IPS-20b (cell line): ENCODE measurements at regions not wholly inside any gene's neighbourhood (a gene's known extent, or its start where the extent isn't known, plus 50 kb on each side); places are given as distances from the start of the nearest gene placed in this dataset.

Experiments
- H3K27ac ChIP-seq: one replicate; pipeline ENCODE4 v1.5.1; 2013; ENCODE audit warnings: low read length
- H3K27me3 ChIP-seq: 2 replicates; pipeline ENCODE4 v1.6.1; 2013; ENCODE audit warnings: mild to moderate bottlenecking, low read length, inconsistent platforms; ENCODE audit not compliant: insufficient read depth
- H3K36me3 ChIP-seq: 2 replicates; pipeline ENCODE4 v1.6.1; 2013; ENCODE audit warnings: low read depth, mild to moderate bottlenecking, inconsistent platforms, low read length, moderate library complexity; ENCODE audit not compliant: insufficient read depth
- H3K4me1 ChIP-seq: 2 replicates; pipeline ENCODE4 v1.6.1; 2013; ENCODE audit warnings: mild to moderate bottlenecking, control low read depth, inconsistent platforms, low read length, moderate library complexity; ENCODE audit not compliant: insufficient read depth
- H3K4me3 ChIP-seq: 2 replicates; pipeline ENCODE4 v1.5.1; 2013; ENCODE audit warnings: mild to moderate bottlenecking, low read length, inconsistent platforms
- H3K9ac ChIP-seq: 2 replicates; pipeline ENCODE4 v1.6.1; 2013; ENCODE audit warnings: low read depth, mild to moderate bottlenecking, inconsistent platforms, low read length, moderate library complexity
- H3K9me3 ChIP-seq: 2 replicates; pipeline ENCODE4 v1.6.1; 2013; ENCODE audit warnings: mild to moderate bottlenecking, low read depth, low read length, inconsistent platforms; ENCODE audit not compliant: insufficient read depth

DNA sequence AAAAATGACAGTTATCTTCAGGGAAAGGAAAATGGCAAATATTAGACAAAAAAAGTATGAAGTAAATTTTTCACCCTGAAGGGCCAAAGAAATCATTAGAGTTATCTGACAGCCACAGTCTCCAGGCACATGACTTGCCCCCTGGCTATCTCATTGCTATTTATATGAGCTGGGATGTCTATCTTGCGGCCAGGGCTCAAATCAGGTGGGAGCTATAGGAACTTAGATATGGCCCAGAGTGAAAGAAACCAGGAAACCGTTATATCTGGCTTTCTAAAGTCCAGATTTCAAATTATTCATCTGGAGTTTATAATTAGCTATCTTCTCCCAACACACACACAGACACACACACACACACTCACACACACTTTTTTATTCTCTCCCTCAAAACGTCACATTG, 135.3 kb upstream of the EEF1E1 start:
- Histone ChIP-seq H3K9ac (no peak overlapping the region), H3K4me1 (peaks cover 8% of the 10 kb centered on the region), H3K9me3 (no peaks in the 10 kb centered on the region), H3K27me3 (peaks cover 6% of the 10 kb centered on the region; the same call in 1 of the 2 replicates), H3K36me3 (no peaks in the 10 kb centered on the region), H3K4me3 (no peak overlapping the region), H3K27ac (no peak overlapping the region)

DNA sequence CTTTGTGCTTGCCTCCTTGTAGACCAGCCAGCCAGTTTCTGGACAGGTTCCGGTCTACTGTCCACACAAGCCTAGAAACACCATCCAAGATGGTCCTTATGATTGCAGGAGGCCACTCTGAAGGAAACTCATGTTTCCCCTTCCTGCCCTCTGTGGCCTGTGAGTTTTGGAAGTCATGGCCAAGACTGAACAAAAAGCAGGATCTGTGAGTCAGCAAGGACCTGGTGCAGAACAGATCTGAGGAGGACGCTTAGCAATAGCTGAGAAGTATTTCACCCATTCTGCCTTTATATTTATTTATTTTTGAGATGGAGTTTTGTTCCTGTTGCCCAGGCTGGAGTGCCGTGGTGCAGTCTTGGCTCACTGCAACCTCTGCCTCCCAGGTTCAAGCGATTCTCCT, 134.6 kb upstream of the EEF1E1 start:
- peaks cover 8% of the 10 kb centered on the region for H3K4me1 ChIP-seq
- H3K27ac ChIP-seq: no peak overlapping the region
- no peak overlapping the region for H3K4me3 ChIP-seq
- no peaks in the 10 kb centered on the region for H3K9me3 ChIP-seq
- H3K36me3 ChIP-seq: no peaks in the 10 kb centered on the region
- H3K9ac ChIP-seq: no peak overlapping the region
- H3K27me3 ChIP-seq: peaks cover 6% of the 10 kb centered on the region; the same call in 1 of the 2 replicates

DNA sequence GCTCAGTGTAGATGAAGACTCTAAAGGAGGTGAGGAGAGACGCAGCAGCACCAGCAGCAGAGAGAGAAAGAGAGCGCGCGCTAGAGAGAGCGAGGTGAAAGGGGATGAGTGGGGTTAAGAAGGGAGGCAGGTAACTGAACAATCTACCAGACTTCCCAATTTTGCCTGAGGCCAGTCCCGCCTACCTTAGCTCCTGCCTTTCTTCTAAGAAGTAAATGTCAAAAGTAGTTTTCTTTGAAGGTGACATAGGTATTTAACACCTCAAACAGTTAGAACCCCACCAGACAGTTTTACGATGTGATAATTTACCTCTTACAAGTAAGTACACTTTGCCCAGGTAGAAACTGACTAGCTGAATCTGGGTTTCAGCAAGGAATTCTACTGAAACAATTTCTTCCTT, 132.0 kb upstream of the EEF1E1 start:
- H3K9ac ChIP-seq: no peak overlapping the region
- H3K27me3 ChIP-seq: peaks cover 6% of the 10 kb centered on the region; the same call in 1 of the 2 replicates
- H3K36me3 ChIP-seq: no peaks in the 10 kb centered on the region
- H3K4me3 ChIP-seq: no peak overlapping the region
- H3K27ac ChIP-seq: no peak overlapping the region
- no peaks in the 10 kb centered on the region for H3K9me3 ChIP-seq
- peaks cover 8% of the 10 kb centered on the region; the same call in 1 of the 2 replicates for H3K4me1 ChIP-seq

DNA sequence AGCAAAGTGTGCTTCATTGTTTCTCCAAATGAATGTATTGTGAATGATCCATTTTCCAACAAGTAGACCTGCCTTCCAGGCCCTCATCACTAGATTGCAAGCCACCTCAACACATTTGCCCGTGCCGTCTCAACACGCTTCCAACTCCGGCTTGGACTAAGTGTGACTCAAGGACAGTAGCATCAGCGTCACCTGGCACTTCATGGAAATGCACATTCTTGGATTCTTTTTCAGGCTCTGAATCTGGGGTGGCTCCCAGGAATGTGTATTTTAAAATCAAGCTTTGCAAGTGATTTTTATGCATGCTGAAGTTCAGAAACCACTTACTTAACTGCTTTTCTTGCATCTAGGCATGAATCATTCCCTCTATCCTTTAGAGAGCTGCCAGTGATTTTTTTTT, 129.6 kb upstream of the EEF1E1 start:
- Histone ChIP-seq H3K27ac (no peak overlapping the region), H3K36me3 (no peaks in the 10 kb centered on the region), H3K4me3 (no peak overlapping the region), H3K9me3 (no peaks in the 10 kb centered on the region), H3K27me3 (peaks cover 6% of the 10 kb centered on the region; the same call in 1 of the 2 replicates), H3K4me1 (peaks cover 8% of the 10 kb centered on the region; the same call in 1 of the 2 replicates), H3K9ac (no peak overlapping the region)

DNA sequence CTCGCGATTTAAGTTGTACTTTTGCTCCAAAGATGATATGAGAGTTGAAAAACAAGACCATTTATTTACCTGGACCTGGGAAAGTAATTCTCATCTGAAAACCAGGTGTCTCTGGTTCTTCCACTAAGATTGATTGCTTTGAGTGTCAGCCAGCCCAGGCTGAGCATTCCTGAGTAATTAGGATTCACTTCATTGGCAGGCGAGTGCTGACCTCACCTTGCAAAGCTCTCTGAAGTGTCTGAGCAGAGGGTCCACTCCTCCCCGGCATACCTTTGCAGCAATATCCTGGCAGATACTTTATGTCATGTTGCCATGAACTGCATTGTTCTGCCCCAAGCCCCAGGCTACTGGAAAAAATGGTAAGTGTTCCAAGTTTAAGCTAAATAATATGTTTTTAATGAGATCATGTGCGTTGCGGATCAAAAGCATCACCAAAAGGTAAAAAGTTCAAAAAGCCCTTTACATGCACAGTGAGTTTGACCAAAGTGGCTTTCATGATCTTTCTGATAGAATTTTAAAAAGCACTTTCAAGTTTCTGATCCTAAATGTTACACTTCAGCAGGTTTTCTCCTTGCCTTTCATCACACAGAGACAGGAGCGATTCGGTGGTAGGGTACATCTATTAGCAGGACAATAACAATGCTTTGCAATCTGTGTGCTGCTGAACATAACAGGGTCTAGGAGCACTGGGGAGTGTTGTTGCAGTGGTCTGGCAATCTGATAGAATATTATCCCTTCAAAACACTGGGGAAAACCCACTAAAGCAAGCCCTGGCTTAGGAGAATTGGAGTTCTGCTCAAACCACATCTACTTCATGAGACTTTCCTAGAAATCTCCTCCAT, 127.8 kb upstream of the EEF1E1 start:
- Histone ChIP-seq H3K27ac (no peak overlapping the region), H3K9me3 (no peaks in the 10 kb centered on the region), H3K36me3 (no peaks in the 10 kb centered on the region), H3K27me3 (0 out of 2 replicates have a peak, but pooled peaks cover under 1% of the 10 kb centered on the region), H3K9ac (no peak overlapping the region), H3K4me3 (no peak overlapping the region), H3K4me1 (peaks cover 8% of the 10 kb centered on the region; the same call in 1 of the 2 replicates)

DNA sequence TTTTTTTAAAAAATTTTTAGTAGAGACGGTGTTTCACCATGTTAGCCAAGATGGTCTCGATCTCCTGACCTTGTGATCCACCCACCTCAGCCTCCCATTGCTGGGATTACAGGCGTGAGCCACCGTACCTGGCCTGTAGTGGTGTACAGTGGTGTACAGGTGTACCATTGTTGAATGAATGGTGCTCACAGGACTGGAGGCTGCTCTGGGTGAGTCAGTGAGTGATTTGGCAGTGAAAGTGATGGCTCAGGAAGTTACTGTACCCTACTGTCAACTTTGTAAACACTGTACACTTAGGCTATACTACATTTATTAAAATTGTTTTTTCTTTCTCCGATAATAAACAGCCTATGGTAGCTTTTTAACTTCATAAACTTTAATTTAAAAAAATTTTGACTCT, 122.8 kb upstream of the EEF1E1 start:
- Histone ChIP-seq H3K27me3 (no peaks in the 10 kb centered on the region), H3K36me3 (no peaks in the 10 kb centered on the region), H3K27ac (no peak overlapping the region)

DNA sequence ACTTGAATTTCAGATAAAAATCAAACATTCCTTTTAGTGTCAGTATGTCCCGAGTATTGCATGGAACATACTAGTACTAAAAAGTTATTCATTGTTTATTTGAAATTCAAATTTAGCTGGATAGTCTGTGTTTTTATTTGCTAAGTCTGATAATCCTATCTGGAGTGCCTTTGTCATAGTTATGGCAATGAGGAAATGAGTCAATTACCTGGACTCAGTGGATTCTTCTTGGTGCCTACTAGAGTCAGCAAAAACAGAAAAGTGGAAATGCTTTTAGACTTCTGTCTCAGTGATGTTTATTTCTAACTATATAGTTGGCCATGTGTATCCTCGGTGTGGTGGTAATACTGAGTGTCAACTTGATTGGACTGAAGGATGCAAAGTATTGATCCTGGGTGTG, 121.3 kb upstream of the EEF1E1 start:
- Histone ChIP-seq H3K9ac (no peak overlapping the region), H3K4me1 (0 out of 2 replicates have a peak, but pooled peaks cover 2% of the 10 kb centered on the region), H3K27me3 (no peaks in the 10 kb centered on the region), H3K4me3 (no peak overlapping the region), H3K9me3 (no peaks in the 10 kb centered on the region; the same call in 1 of the 2 replicates), H3K36me3 (no peaks in the 10 kb centered on the region), H3K27ac (no peak overlapping the region)

More for the DNA sequence above, 122.8 kb upstream of the EEF1E1 start:
- Histone ChIP-seq H3K9ac (no peak overlapping the region), H3K4me3 (no peak overlapping the region), H3K9me3 (no peaks in the 10 kb centered on the region; the same call in 1 of the 2 replicates), H3K4me1 (peaks cover 4% of the 10 kb centered on the region; the same call in 1 of the 2 replicates)

DNA sequence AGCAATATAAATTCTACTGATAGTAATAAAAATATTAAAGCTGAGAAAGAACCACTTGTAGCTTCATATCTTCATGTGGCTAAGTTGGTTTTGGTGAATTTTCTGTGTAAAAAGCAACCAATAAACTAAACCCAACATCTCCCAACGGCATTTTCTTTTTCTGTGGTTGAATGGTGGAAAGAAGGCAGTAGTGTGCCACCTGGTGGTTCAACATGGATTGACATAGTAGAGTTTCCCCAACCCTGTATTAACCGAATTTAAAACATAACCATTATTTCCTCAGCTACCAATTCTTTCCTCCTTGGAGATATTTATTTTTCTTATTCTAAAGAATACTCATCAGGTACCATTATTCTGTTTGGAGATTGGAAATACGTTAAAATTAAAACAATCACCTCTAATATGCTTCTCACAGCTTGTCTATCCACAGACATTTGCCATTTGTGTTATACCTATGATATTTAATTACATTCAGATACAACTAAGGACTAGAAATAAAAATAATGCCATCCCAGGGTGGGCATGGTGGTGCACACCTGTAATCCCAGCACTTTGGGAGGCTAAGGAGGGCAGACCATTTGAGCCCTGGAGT, 117.1 kb upstream of the EEF1E1 start:
- H3K36me3 ChIP-seq: no peaks in the 10 kb centered on the region
- H3K9me3 ChIP-seq: no peaks in the 10 kb centered on the region; the same call in 1 of the 2 replicates
- 0 out of 2 replicates have a peak, but pooled peaks cover 5% of the 10 kb centered on the region for H3K4me1 ChIP-seq
- H3K27ac ChIP-seq: no peak overlapping the region
- no peak overlapping the region for H3K9ac ChIP-seq
- no peaks in the 10 kb centered on the region for H3K27me3 ChIP-seq
- no peak overlapping the region for H3K4me3 ChIP-seq

DNA sequence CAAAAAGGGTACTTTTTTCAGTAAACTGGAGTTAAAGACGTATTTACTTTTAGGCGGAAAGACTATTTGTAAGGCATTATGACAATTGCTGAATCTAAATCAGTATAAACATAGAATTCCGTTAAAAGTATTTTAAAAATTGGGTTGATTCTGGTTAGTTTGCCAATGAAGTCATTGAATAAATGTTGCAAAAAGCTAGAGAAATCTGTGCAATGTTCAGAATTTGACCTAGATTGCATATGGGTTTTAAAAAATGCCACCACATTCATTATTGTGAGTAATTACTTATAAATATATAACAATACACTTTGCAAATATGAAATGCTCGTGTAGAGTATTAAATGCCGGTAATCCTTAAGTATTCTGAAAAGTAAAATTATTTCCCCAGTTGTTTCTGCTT, 116.5 kb upstream of the EEF1E1 start:
- H3K27me3 ChIP-seq: no peaks in the 10 kb centered on the region
- no peak overlapping the region for H3K4me3 ChIP-seq
- H3K9ac ChIP-seq: no peak overlapping the region
- H3K9me3 ChIP-seq: no peaks in the 10 kb centered on the region; the same call in 1 of the 2 replicates
- H3K4me1 ChIP-seq: 0 out of 2 replicates have a peak, but pooled peaks cover 5% of the 10 kb centered on the region
- no peak overlapping the region for H3K27ac ChIP-seq
- no peaks in the 10 kb centered on the region for H3K36me3 ChIP-seq

DNA sequence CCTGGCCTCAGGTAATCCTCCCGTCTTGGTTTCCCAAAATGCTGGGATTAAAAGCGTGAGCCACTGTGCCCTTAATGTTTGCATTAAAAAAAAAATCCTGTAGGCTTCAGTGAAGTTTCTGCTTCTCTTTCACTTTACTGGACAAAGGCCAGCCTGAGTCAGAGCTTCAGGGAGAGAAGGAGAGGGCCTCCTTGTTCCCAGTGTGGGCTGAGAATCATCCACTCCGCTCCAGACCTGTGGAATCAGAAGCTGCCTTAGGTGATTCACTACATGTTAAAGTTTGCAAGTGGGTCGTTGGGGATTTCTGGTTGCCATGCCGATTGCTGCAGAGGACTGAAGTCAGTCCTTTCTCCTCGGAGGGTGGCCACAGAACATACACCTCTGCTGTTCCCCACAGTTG, 113.3 kb upstream of the EEF1E1 start:
- no peak overlapping the region for H3K4me3 ChIP-seq
- no peaks in the 10 kb centered on the region for H3K9me3 ChIP-seq
- H3K27me3 ChIP-seq: no peaks in the 10 kb centered on the region
- 0 out of 2 replicates have a peak, but pooled peaks cover 5% of the 10 kb centered on the region for H3K4me1 ChIP-seq
- H3K27ac ChIP-seq: no peak overlapping the region
- H3K36me3 ChIP-seq: no peaks in the 10 kb centered on the region
- no peak overlapping the region for H3K9ac ChIP-seq

DNA sequence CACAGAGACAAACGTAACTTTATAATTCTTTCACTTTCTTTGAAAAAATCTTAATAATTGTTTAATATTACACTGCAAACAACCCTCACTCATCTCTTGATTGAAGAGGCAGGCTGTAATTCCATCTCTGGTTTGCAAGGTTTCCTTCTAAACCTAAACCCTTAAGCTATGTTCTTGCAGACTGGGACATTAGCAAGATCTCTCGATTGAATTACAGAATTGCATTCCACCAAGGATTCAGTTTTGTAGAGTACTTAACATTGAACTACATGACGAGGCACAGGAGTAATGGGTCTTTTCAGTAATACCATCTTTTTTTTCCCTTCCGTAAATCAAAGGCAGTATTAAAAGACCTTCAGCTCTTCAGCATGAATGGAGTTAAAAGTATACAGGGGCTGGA, 111.6 kb upstream of the EEF1E1 start:
- Histone ChIP-seq H3K27me3 (no peaks in the 10 kb centered on the region), H3K9ac (no peak overlapping the region), H3K4me1 (0 out of 2 replicates have a peak, but pooled peaks cover 3% of the 10 kb centered on the region), H3K4me3 (no peak overlapping the region), H3K36me3 (no peaks in the 10 kb centered on the region), H3K9me3 (no peaks in the 10 kb centered on the region), H3K27ac (no peak overlapping the region)
